22Rv1 (cell line): ENCODE measurements at regions not wholly inside any gene's neighbourhood (a gene's known extent, or its start where the extent isn't known, plus 50 kb on each side); places are given as distances from the start of the nearest gene placed in this dataset.

ENCODE experiments used
- ZFX ChIP-seq: fragments of 450-650 bp; IDR thresholded peaks from 2 replicates; pipeline ENCODE4 v1.6.1; 2017; ENCODE audit warnings: antibody characterized with exemption, borderline replicate concordance
- TF ChIP-seq, protein P1 (sequence below): fragments of 450-650 bp; IDR thresholded peaks from 2 replicates; pipeline ENCODE4 v1.5.1; 2017; ENCODE audit warnings: mild to moderate bottlenecking

DNA sequence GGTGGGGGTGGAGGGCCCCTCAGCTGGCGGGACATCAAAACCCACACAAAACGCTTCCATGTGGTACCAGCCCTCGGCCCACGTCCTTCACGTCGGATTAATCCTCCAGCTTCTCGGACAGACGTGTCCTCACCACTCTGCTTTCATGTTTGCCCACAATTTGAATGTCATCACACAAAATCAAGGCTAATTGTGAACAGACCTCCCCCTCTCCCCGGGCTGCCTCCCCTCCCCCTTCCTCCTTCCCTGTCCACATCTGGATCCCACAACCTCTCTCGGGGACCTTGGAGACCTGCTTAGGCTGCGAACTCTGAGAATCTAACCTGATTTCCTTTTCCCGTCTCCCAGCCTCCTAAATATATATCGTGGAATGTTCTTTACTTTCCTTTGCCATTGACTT is 262.9 kb downstream of the MN1 start:
- TF ChIP-seq, protein P1, sequence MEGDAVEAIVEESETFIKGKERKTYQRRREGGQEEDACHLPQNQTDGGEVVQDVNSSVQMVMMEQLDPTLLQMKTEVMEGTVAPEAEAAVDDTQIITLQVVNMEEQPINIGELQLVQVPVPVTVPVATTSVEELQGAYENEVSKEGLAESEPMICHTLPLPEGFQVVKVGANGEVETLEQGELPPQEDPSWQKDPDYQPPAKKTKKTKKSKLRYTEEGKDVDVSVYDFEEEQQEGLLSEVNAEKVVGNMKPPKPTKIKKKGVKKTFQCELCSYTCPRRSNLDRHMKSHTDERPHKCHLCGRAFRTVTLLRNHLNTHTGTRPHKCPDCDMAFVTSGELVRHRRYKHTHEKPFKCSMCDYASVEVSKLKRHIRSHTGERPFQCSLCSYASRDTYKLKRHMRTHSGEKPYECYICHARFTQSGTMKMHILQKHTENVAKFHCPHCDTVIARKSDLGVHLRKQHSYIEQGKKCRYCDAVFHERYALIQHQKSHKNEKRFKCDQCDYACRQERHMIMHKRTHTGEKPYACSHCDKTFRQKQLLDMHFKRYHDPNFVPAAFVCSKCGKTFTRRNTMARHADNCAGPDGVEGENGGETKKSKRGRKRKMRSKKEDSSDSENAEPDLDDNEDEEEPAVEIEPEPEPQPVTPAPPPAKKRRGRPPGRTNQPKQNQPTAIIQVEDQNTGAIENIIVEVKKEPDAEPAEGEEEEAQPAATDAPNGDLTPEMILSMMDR: no peak
- no peak for TF ChIP-seq ZFX
